GM12878 (cell line): ENCODE measurements at regions not wholly inside any gene's neighbourhood (a gene's known extent, or its start where the extent isn't known, plus 50 kb on each side); places are given as distances from the start of the nearest gene placed in this dataset.

ENCODE experiments used
- ATAC-seq: fragments of 200-7000 bp; cut with Tn5 transposase; 3 replicates; pipeline ENCODE4 v1.9.1; 2020; ENCODE audit warnings: mild to moderate bottlenecking, moderate library complexity
- BruUV-seq: library from RNA; stranded (reverse); fragments of 400-500 nt; replicated peaks from 2 replicates; lab custom pipeline; 2021; lab: Mats Ljungman, UMichigan
- CTCF ChIA-PET: fragments of 300-600 bp; sonication (Branson Sonifier 250); formaldehyde crosslinking; extraction: SDS; loops from one replicate; lab custom pipeline; 2021; ENCODE audit warnings: inconsistent platforms; lab: Yijun Ruan, JAX
- POLR2A ChIA-PET: fragments of 350-600 bp; formaldehyde crosslinking; extraction: SDS; loops from one replicate; lab custom pipeline; 2021; ENCODE audit warnings: inconsistent platforms; lab: Charles Lee
- RAD21 ChIA-PET: fragments of 300-600 bp; sonication (Branson Sonifier 250); formaldehyde crosslinking; loops from one replicate; lab custom pipeline; 2023; ENCODE audit warnings: antibody characterized with exemption; ENCODE audit not compliant: unreplicated experiment; lab: Charles Lee
- SMC1A ChIA-PET: fragments of 300-600 bp; sonication (Branson Sonifier 250); formaldehyde crosslinking; loops from one replicate; lab custom pipeline; 2023; ENCODE audit not compliant: unreplicated experiment, uncharacterized antibody; lab: Charles Lee
- DNase-seq: peaks from one replicate; pipeline ENCODE4 v3.0.0-alpha.2; 2011; ENCODE audit warnings: low read depth, low spot score
- FAIRE-seq: peaks from 3 replicates; lab custom pipeline; 2011; peaks lifted over from hg19 to GRCh38; lab: Jason Lieb, UNC
- H2AFZ ChIP-seq: 2 replicates; pipeline ENCODE4 v1.6.0; 2011; ENCODE audit warnings: low read depth, low read length, control low read depth; ENCODE audit not compliant: control insufficient read depth
- H3K27ac ChIP-seq: 2 replicates; pipeline ENCODE4 v1.5.1; 2011; ENCODE audit warnings: control low read depth; ENCODE audit not compliant: control insufficient read depth, insufficient read depth
- H3K27me3 ChIP-seq, 2 experiments: replicated peaks in 1 of 2; 2 replicates each; pipeline versions ENCODE4 v1.6.0 to v1.6.1; 2011; ENCODE audit warnings: low read length in 1 of 2; ENCODE audit not compliant: control insufficient read depth in 2 of 2, insufficient read depth in 2 of 2
- H3K36me3 ChIP-seq, 2 experiments: 2 replicates each; pipeline ENCODE4 v1.5.1; 2011; ENCODE audit warnings: low read length in 1 of 2; ENCODE audit not compliant: control insufficient read depth in 2 of 2, insufficient read depth in 2 of 2
- H3K4me1 ChIP-seq: 2 replicates; pipeline ENCODE4 v1.6.1; 2011; ENCODE audit warnings: mild to moderate bottlenecking, low read length, moderate library complexity, mixed read lengths; ENCODE audit not compliant: control insufficient read depth, insufficient read depth
- H3K4me2 ChIP-seq: 2 replicates; pipeline ENCODE4 v1.6.0; 2011; ENCODE audit warnings: control low read depth; ENCODE audit not compliant: control insufficient read depth, insufficient read depth
- H3K4me3 ChIP-seq: fragments of 200-600 bp; sonication (generic); 2 replicates; pipeline ENCODE4 v1.5.1; 2016
- H3K79me2 ChIP-seq: 2 replicates; pipeline ENCODE4 v1.6.0; 2011; ENCODE audit warnings: low read length; ENCODE audit not compliant: control insufficient read depth, insufficient read depth
- H3K9ac ChIP-seq: 2 replicates; pipeline ENCODE4 v1.8.0; 2011; ENCODE audit warnings: low read length, control low read depth, mixed read lengths; ENCODE audit not compliant: control insufficient read depth, insufficient read depth
- H3K9me3 ChIP-seq: replicated peaks from 3 replicates; pipeline ENCODE4 v1.5.1; 2011; ENCODE audit warnings: mild to moderate bottlenecking, low read length; ENCODE audit not compliant: control insufficient read depth, insufficient read depth
- H4K20me1 ChIP-seq: 2 replicates; pipeline ENCODE4 v1.6.0; 2011; ENCODE audit not compliant: control insufficient read depth, insufficient read depth
- ASH2L ChIP-seq: fragments of 300-600, 200-600 bp; sonication (generic); IDR thresholded peaks from 2 replicates; pipeline ENCODE4 v1.6.1; 2017; ENCODE audit warnings: low read depth, mild to moderate bottlenecking, borderline replicate concordance
- CBX3 ChIP-seq: fragments of 200-600 bp; sonication (generic); IDR thresholded peaks from 2 replicates; pipeline ENCODE4 v1.6.1; 2016; ENCODE audit warnings: low read depth, borderline replicate concordance
- GABPA ChIP-seq: IDR thresholded peaks from 2 replicates; pipeline ENCODE4 v1.6.1; 2014; ENCODE audit warnings: antibody characterized with exemption, low read depth, mild to moderate bottlenecking, inconsistent platforms
- MAX ChIP-seq: IDR thresholded peaks from 2 replicates; pipeline ENCODE4 v1.6.1; 2012; ENCODE audit warnings: low read depth, low read length, improper control_type of control experiment
- MLLT1 ChIP-seq: fragments of 450-650 bp; IDR thresholded peaks from 2 replicates; pipeline ENCODE4 v1.6.1; 2016; ENCODE audit warnings: mild to moderate bottlenecking
- MTA3 ChIP-seq: IDR thresholded peaks from 2 replicates; pipeline ENCODE4 v1.6.1; 2012; ENCODE audit warnings: low read length, inconsistent platforms, borderline replicate concordance
- NBN ChIP-seq: fragments of 450-650 bp; IDR thresholded peaks from 2 replicates; pipeline ENCODE4 v1.6.1; 2016
- NR2C2 ChIP-seq: IDR thresholded peaks from 2 replicates; pipeline ENCODE4 v1.6.1; 2011; ENCODE audit warnings: borderline replicate concordance, low read depth; ENCODE audit not compliant: control insufficient read depth, insufficient read length
- PAX5 ChIP-seq: IDR thresholded peaks from 2 replicates; pipeline ENCODE4 v1.6.1; 2011; ENCODE audit warnings: low read depth, low read length, borderline replicate concordance
- POU2F2 ChIP-seq: IDR thresholded peaks from 3 replicates; pipeline ENCODE4 v1.6.1; 2011; ENCODE audit warnings: low read depth, mild to moderate bottlenecking, low read length, borderline replicate concordance
- RAD21 ChIP-seq: IDR thresholded peaks from 2 replicates; pipeline ENCODE4 v1.6.1; 2011; ENCODE audit warnings: mild to moderate bottlenecking, low read depth, low read length, moderate library complexity; ENCODE audit not compliant: insufficient read depth
- RELA ChIP-seq: fragments of 450-650 bp; IDR thresholded peaks from 2 replicates; pipeline ENCODE4 v1.8.0; 2014; ENCODE audit warnings: borderline replicate concordance; ENCODE audit not compliant: partially characterized antibody
- SMARCA5 ChIP-seq: fragments of 450-650 bp; IDR thresholded peaks from 2 replicates; pipeline ENCODE4 v1.6.1; 2017; ENCODE audit warnings: mild to moderate bottlenecking
- STAT1 ChIP-seq: fragments of 450-650 bp; conservative IDR thresholded peaks from 2 replicates; pipeline ENCODE4 v1.6.1; 2014; ENCODE audit warnings: antibody characterized with exemption, mild to moderate bottlenecking
- STAT3 ChIP-seq: IDR thresholded peaks from 2 replicates; pipeline ENCODE4 v1.6.1; 2011; ENCODE audit warnings: low read depth, low read length, improper control_type of control experiment
- SUZ12 ChIP-seq: fragments of 200-600 bp; sonication (generic); IDR thresholded peaks from one replicate; pipeline ENCODE4 v1.6.1; 2018; ENCODE audit warnings: antibody characterized with exemption, mild to moderate bottlenecking; ENCODE audit not compliant: unreplicated experiment
- TBL1XR1 ChIP-seq: IDR thresholded peaks from 2 replicates; pipeline ENCODE4 v1.6.1; 2012; ENCODE audit warnings: low read depth, low read length, improper control_type of control experiment
- USF2 ChIP-seq: IDR thresholded peaks from 2 replicates; pipeline ENCODE4 v1.6.1; 2011; ENCODE audit warnings: low read depth, low read length, improper control_type of control experiment, borderline replicate concordance
- WRNIP1 ChIP-seq: IDR thresholded peaks from 2 replicates; pipeline ENCODE4 v1.6.1; 2011; ENCODE audit warnings: low read depth, low read length, improper control_type of control experiment, borderline replicate concordance
- ZBTB11 ChIP-seq: fragments of 450-650 bp; formaldehyde crosslinking; IDR thresholded peaks from 2 replicates; pipeline ENCODE4 v1.5.0; 2022; ENCODE audit warnings: mild to moderate bottlenecking, missing genetic modification characterization
- WGBS: methylation state at CpG from one replicate; pipeline ENCODE4 v1.1.6; 2016; ENCODE audit warnings: low lambda C conversion rate; ENCODE audit not compliant: insufficient replicate concordance, insufficient coverage; ENCODE audit errors: missing lambda C conversion rate; 5-methylcytosine and 5-hydroxymethylcytosine counted together
- in situ Hi-C: fragments of 300-500 bp; cut with MboI; formaldehyde crosslinking; loops from 9 replicates; pipeline ENCODE4 v1.14.3; 2018; ENCODE audit warnings: mixed read lengths
- intact Hi-C: fragments of 100-400 bp; cut with micrococcal nuclease; formaldehyde crosslinking; loops from one replicate; pipeline ENCODE4 v1.14.2; 2022; ENCODE audit not compliant: unreplicated experiment

- H3K36me3 ChIP-seq: no peaks in the 10 kb centered on the region
- H3K79me2 ChIP-seq: no peaks in the 10 kb centered on the region
- H3K27ac ChIP-seq: no peak overlapping the region
- no peak overlapping the region for H3K9ac ChIP-seq
- ATAC-seq: no peak
- no peaks in the 10 kb centered on the region; a peak in 2 of 4 replicates for H3K27me3 ChIP-seq
- POLR2A ChIA-PET: no interaction called here
- TF ChIP-seq NR2C2 (no peak), RAD21 (no peak), POU2F2 (no peak), SMARCA5 (no peak), ASH2L (no peak), ZBTB11 (CRISPR knock-in tag) (no peak), PAX5 (no peak), TBL1XR1 (no peak), GABPA (no peak), CBX3 (no peak), MLLT1 (no peak), SUZ12 (no peak), USF2 (no peak), MTA3 (no peak), STAT1 (no peak), NBN (no peak), WRNIP1 (no peak), RELA (no peak), MAX (no peak), STAT3 (no peak)
- no peaks in the 10 kb centered on the region for H4K20me1 ChIP-seq
- no peak overlapping the region for H3K4me3 ChIP-seq
- FAIRE-seq: no peak
- no TSS peak for BruUV-seq
- DNase-seq: no peak
- CTCF ChIA-PET: no interaction called here
- WGBS: 40% methylated on average over 16 of the region's 19 CpGs
- SMC1A ChIA-PET: no interaction called here
- RAD21 ChIA-PET: no interaction called here
- intact Hi-C loops: no loop called here
- in situ Hi-C loops: no loop called here
- H2AFZ ChIP-seq: no peak overlapping the region
- H3K9me3 ChIP-seq: no peaks in the 10 kb centered on the region
- H3K4me2 ChIP-seq: no peak overlapping the region
- H3K4me1 ChIP-seq: no peaks in the 10 kb centered on the region
These were observed 171.5 kb downstream of the MN1 start for GRCh38 chr22:27629908-27630673.
